Mesenchymal stem cell (in vitro differentiated cells and primary cell): ENCODE measurements at regions not wholly inside any gene's neighbourhood (a gene's known extent, or its start where the extent isn't known, plus 50 kb on each side); places are given as distances from the start of the nearest gene placed in this dataset.

Experiments used
- DNase-seq: peaks from one replicate; pipeline ENCODE4 v3.0.0-alpha.2; 2013
- H2AFZ ChIP-seq: one replicate; pipeline ENCODE4 v1.6.1; 2013; ENCODE audit warnings: low read depth, mild to moderate bottlenecking, control low read depth, inconsistent platforms, low read length, moderate library complexity
- H2AK5ac ChIP-seq: 2 replicates; pipeline ENCODE4 v1.6.1; 2013; ENCODE audit warnings: low read length, moderate library complexity, mild to moderate bottlenecking, inconsistent platforms; ENCODE audit not compliant: severe bottlenecking
- H2BK120ac ChIP-seq: one replicate; pipeline ENCODE4 v1.6.1; 2013; ENCODE audit warnings: low read depth, mild to moderate bottlenecking, inconsistent platforms, low read length, moderate library complexity
- H2BK12ac ChIP-seq, 2 experiments: one replicate each; pipeline ENCODE4 v1.6.1; 2013; ENCODE audit warnings: inconsistent platforms in 2 of 2, low read length in 2 of 2, mild to moderate bottlenecking in 2 of 2, moderate library complexity in 2 of 2, control low read depth in 1 of 2
- H2BK15ac ChIP-seq: one replicate; pipeline ENCODE4 v1.6.1; 2013; ENCODE audit warnings: mild to moderate bottlenecking, low read depth, inconsistent platforms; ENCODE audit not compliant: poor library complexity, severe bottlenecking
- H2BK5ac ChIP-seq: 2 replicates; pipeline ENCODE4 v1.6.1; 2013; ENCODE audit warnings: low read depth, mild to moderate bottlenecking, low read length, control low read depth, inconsistent platforms; ENCODE audit not compliant: poor library complexity, severe bottlenecking
- H3K14ac ChIP-seq, 2 experiments: one replicate each; pipeline ENCODE4 v1.6.1; 2013; ENCODE audit warnings: inconsistent platforms in 2 of 2, low read length in 2 of 2, control low read depth in 1 of 2, mild to moderate bottlenecking in 1 of 2, moderate library complexity in 1 of 2
- H3K18ac ChIP-seq, 2 experiments: one replicate each; pipeline ENCODE4 v1.6.1; 2013; ENCODE audit warnings: inconsistent platforms in 2 of 2, low read length in 2 of 2, control low read depth in 1 of 2, low read depth in 1 of 2, mild to moderate bottlenecking in 1 of 2
- H3K23ac ChIP-seq, 2 experiments: one replicate each; pipeline ENCODE4 v1.6.1; 2013; ENCODE audit warnings: inconsistent platforms in 2 of 2, low read length in 2 of 2, mild to moderate bottlenecking in 2 of 2, moderate library complexity in 2 of 2, control low read depth in 1 of 2
- H3K27ac ChIP-seq: 2 replicates; pipeline ENCODE4 v1.5.1; 2013; ENCODE audit warnings: mild to moderate bottlenecking, moderate library complexity, low read length, control low read depth, inconsistent platforms; ENCODE audit not compliant: poor library complexity, severe bottlenecking
- H3K27me3 ChIP-seq, 2 experiments: 2 replicates each; pipeline versions ENCODE4 v1.6.1 to v1.7.0; 2013; ENCODE audit warnings: low read length in 2 of 2, mild to moderate bottlenecking in 2 of 2, moderate library complexity in 2 of 2, control low read depth in 1 of 2, inconsistent platforms in 1 of 2; ENCODE audit not compliant: control insufficient read depth in 1 of 2, insufficient read depth in 1 of 2
- H3K36me3 ChIP-seq, 2 experiments: 2 replicates each; pipeline versions ENCODE4 v1.6.1 to v1.7.0; 2013; ENCODE audit warnings: low read length in 2 of 2, control low read depth in 1 of 2, inconsistent platforms in 1 of 2, low read depth in 1 of 2, mild to moderate bottlenecking in 1 of 2; ENCODE audit not compliant: insufficient read depth in 2 of 2, control insufficient read depth in 1 of 2
- H3K4ac ChIP-seq, 2 experiments: one replicate each; pipeline ENCODE4 v1.6.1; 2013; ENCODE audit warnings: inconsistent platforms in 2 of 2, low read length in 2 of 2, mild to moderate bottlenecking in 2 of 2, moderate library complexity in 2 of 2, control low read depth in 1 of 2, low read depth in 1 of 2
- H3K4me1 ChIP-seq: 2 replicates; pipeline ENCODE4 v1.6.1; 2013; ENCODE audit warnings: low read depth, low read length, control low read depth; ENCODE audit not compliant: control insufficient read depth, insufficient read depth
- H3K4me2 ChIP-seq: 2 replicates; pipeline ENCODE4 v1.6.1; 2013; ENCODE audit warnings: low read length, mild to moderate bottlenecking, inconsistent platforms; ENCODE audit not compliant: poor library complexity, severe bottlenecking
- H3K4me3 ChIP-seq, 2 experiments: 2 replicates each; pipeline versions ENCODE4 v1.5.1 to v1.7.0; 2013; ENCODE audit warnings: low read length in 2 of 2, mild to moderate bottlenecking in 2 of 2, control low read depth in 1 of 2, low read depth in 1 of 2; ENCODE audit not compliant: insufficient read depth in 1 of 2
- H3K79me1 ChIP-seq: replicated peaks from 2 replicates; pipeline ENCODE4 v1.6.1; 2013; ENCODE audit warnings: mild to moderate bottlenecking, control low read depth, low read length, inconsistent platforms; ENCODE audit not compliant: poor library complexity, severe bottlenecking
- H3K9ac ChIP-seq: 2 replicates; pipeline ENCODE4 v1.7.0; 2013; ENCODE audit warnings: mild to moderate bottlenecking, low read length, moderate library complexity
- H3K9me3 ChIP-seq: 2 replicates; pipeline ENCODE4 v1.7.0; 2013; ENCODE audit warnings: mild to moderate bottlenecking, low read length; ENCODE audit not compliant: control insufficient read depth
- H4K8ac ChIP-seq: one replicate; pipeline ENCODE4 v1.6.1; 2013; ENCODE audit warnings: inconsistent platforms, mild to moderate bottlenecking, low read length, moderate library complexity
- H4K91ac ChIP-seq: one replicate; pipeline ENCODE4 v1.6.1; 2013; ENCODE audit warnings: mild to moderate bottlenecking, low read length, inconsistent platforms
- WGBS: methylation state at CpG from one replicate; pipeline ENCODE4 v1.1.7; 2013; ENCODE audit warnings: mixed read lengths; 5-methylcytosine and 5-hydroxymethylcytosine counted together

GRCh38 chr2:16175247-16175825 is 235.0 kb downstream of the MYCN start:
- H4K8ac ChIP-seq: no peak overlapping the region
- H2BK120ac ChIP-seq: no peak overlapping the region
- H2BK5ac ChIP-seq: no peak overlapping the region
- H3K27ac ChIP-seq: no peak overlapping the region
- no peak for DNase-seq
- WGBS: 62% methylated on average over 3 of the region's 3 CpGs
- no peaks in the 10 kb centered on the region for H3K36me3 ChIP-seq
- H3K9ac ChIP-seq: no peak overlapping the region
- H3K4me2 ChIP-seq: no peak overlapping the region
- H3K4ac ChIP-seq: no peak overlapping the region
- no peak overlapping the region for H4K91ac ChIP-seq
- H2AFZ ChIP-seq: no peak overlapping the region
- H2BK12ac ChIP-seq: no peak overlapping the region
- no peaks in the 10 kb centered on the region for H3K4me1 ChIP-seq
- peaks cover 0 to 2% of the 10 kb centered on the region in 2 experiments for H3K27me3 ChIP-seq
- H2BK15ac ChIP-seq: no peak overlapping the region
- no peak overlapping the region for H3K4me3 ChIP-seq
- no peak overlapping the region for H2AK5ac ChIP-seq
- no peak overlapping the region for H3K18ac ChIP-seq
- H3K23ac ChIP-seq: no peak overlapping the region
- H3K14ac ChIP-seq: no peak overlapping the region
- H3K79me1 ChIP-seq: no peaks in the 10 kb centered on the region
- H3K9me3 ChIP-seq: no peaks in the 10 kb centered on the region

GRCh38 chr2:16174693-16175045 is 234.3 kb downstream of the MYCN start:
- H3K14ac ChIP-seq: no peak overlapping the region
- no peak overlapping the region for H2AFZ ChIP-seq
- H2BK12ac ChIP-seq: no peak overlapping the region
- no peaks in the 10 kb centered on the region for H3K36me3 ChIP-seq
- H3K4ac ChIP-seq: no peak overlapping the region
- H3K9ac ChIP-seq: no peak overlapping the region
- H3K9me3 ChIP-seq: no peaks in the 10 kb centered on the region
- no peak overlapping the region for H3K18ac ChIP-seq
- H4K91ac ChIP-seq: no peak overlapping the region
- no peak for DNase-seq
- H4K8ac ChIP-seq: no peak overlapping the region
- H3K4me3 ChIP-seq: no peak overlapping the region
- WGBS: 74% methylated on average over 3 of the region's 3 CpGs
- H3K79me1 ChIP-seq: no peaks in the 10 kb centered on the region
- peaks cover 0 to 2% of the 10 kb centered on the region in 2 experiments for H3K27me3 ChIP-seq
- H3K23ac ChIP-seq: no peak overlapping the region
- no peak overlapping the region for H3K27ac ChIP-seq
- H3K4me1 ChIP-seq: no peaks in the 10 kb centered on the region
- no peak overlapping the region for H3K4me2 ChIP-seq
- no peak overlapping the region for H2BK15ac ChIP-seq
- H2BK120ac ChIP-seq: no peak overlapping the region
- H2AK5ac ChIP-seq: no peak overlapping the region
- H2BK5ac ChIP-seq: no peak overlapping the region

- H3K4me2 ChIP-seq: no peak overlapping the region
- no peaks in the 10 kb centered on the region for H3K27me3 ChIP-seq
- no peak overlapping the region for H2AK5ac ChIP-seq
- H2BK5ac ChIP-seq: no peak overlapping the region
- no peak overlapping the region for H2BK12ac ChIP-seq
- no peak for DNase-seq
- no peak overlapping the region for H3K4me3 ChIP-seq
- H3K14ac ChIP-seq: no peak overlapping the region
- no peaks in the 10 kb centered on the region for H3K36me3 ChIP-seq
- 78% methylated on average over 3 of the region's 3 CpGs for WGBS
- H3K9ac ChIP-seq: no peak overlapping the region
- H3K9me3 ChIP-seq: no peaks in the 10 kb centered on the region
- no peaks in the 10 kb centered on the region for H3K4me1 ChIP-seq
- no peak overlapping the region for H2BK120ac ChIP-seq
- no peak overlapping the region for H2AFZ ChIP-seq
- H3K23ac ChIP-seq: no peak overlapping the region
- no peak overlapping the region for H4K91ac ChIP-seq
- H3K27ac ChIP-seq: no peak overlapping the region
- no peak overlapping the region for H3K18ac ChIP-seq
- H3K4ac ChIP-seq: no peak overlapping the region
- no peak overlapping the region for H2BK15ac ChIP-seq
- no peaks in the 10 kb centered on the region for H3K79me1 ChIP-seq
- no peak overlapping the region for H4K8ac ChIP-seq
These were observed 233.7 kb downstream of the MYCN start for GRCh38 chr2:16173893-16174692.

GRCh38 chr2:16172324-16173175 is 232.2 kb downstream of the MYCN start:
- Histone ChIP-seq H3K79me1 (no peaks in the 10 kb centered on the region), H3K4me3 (no peak overlapping the region), H3K14ac (no peak overlapping the region), H3K4ac (no peak overlapping the region), H2BK120ac (no peak overlapping the region), H3K18ac (no peak overlapping the region), H3K9ac (no peak overlapping the region), H2AK5ac (no peak overlapping the region), H3K27me3 (no peaks in the 10 kb centered on the region), H3K23ac (no peak overlapping the region), H4K8ac (no peak overlapping the region), H3K4me2 (no peak overlapping the region), H3K4me1 (no peaks in the 10 kb centered on the region), H2BK5ac (no peak overlapping the region), H3K36me3 (no peaks in the 10 kb centered on the region), H3K9me3 (no peaks in the 10 kb centered on the region), H2AFZ (no peak overlapping the region), H4K91ac (no peak overlapping the region), H2BK12ac (no peak overlapping the region), H3K27ac (no peak overlapping the region), H2BK15ac (no peak overlapping the region)
- DNase-seq: no peak
- WGBS: 71% methylated on average over 4 of the region's 8 CpGs
